LNCaP clone FGC (cell line): ENCODE measurements at regions not wholly inside any gene's neighbourhood (a gene's known extent, or its start where the extent isn't known, plus 50 kb on each side); places are given as distances from the start of the nearest gene placed in this dataset.
A peak's percentile ranks its signal among the peaks of the same experiment; 100 is the strongest.

ENCODE experiments used
- DNase-seq: peaks from one replicate; pipeline ENCODE4 v3.0.0-alpha.2; 2011; ENCODE audit warnings: low read depth
- H3K4me3 ChIP-seq: 2 replicates; pipeline ENCODE4 v1.5.1; 2011; ENCODE audit warnings: mild to moderate bottlenecking, low read depth, low read length, control low read depth
- TF ChIP-seq, protein P1 (sequence below): IDR thresholded peaks from 2 replicates; pipeline ENCODE4 v1.5.1; 2012; ENCODE audit warnings: mild to moderate bottlenecking; ENCODE audit not compliant: control insufficient read depth, insufficient read depth; ENCODE audit errors: extremely low read depth

- DNase-seq, result no peak
- TF ChIP-seq, protein P1, sequence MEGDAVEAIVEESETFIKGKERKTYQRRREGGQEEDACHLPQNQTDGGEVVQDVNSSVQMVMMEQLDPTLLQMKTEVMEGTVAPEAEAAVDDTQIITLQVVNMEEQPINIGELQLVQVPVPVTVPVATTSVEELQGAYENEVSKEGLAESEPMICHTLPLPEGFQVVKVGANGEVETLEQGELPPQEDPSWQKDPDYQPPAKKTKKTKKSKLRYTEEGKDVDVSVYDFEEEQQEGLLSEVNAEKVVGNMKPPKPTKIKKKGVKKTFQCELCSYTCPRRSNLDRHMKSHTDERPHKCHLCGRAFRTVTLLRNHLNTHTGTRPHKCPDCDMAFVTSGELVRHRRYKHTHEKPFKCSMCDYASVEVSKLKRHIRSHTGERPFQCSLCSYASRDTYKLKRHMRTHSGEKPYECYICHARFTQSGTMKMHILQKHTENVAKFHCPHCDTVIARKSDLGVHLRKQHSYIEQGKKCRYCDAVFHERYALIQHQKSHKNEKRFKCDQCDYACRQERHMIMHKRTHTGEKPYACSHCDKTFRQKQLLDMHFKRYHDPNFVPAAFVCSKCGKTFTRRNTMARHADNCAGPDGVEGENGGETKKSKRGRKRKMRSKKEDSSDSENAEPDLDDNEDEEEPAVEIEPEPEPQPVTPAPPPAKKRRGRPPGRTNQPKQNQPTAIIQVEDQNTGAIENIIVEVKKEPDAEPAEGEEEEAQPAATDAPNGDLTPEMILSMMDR, result no peak
These were observed 286.8 kb downstream of the AEBP2 start for GRCh38 chr12:19726122-19726521.

DNA sequence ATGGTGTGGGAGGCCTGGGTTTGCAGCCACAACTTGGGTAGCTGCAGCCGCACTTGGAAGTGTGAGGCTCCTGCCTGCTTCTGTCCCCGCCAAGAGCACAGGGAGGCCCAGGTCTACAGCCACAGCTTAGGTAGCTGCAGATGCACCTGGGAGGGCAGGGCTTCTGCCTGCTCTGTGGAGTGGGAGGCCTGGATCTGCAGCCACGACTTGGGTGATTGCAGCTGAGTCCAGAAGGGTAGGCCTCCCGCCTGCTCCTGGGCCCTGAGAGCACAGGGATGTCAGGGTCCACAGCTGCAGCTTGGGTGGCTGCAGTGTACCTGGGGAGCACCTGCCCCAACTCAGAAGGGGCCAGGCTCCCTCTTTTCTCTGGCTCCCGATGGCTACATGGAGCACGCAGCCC lies 287.3 kb downstream of the AEBP2 start:
- DNase-seq, result no peak
- no peak overlapping the region for H3K4me3 ChIP-seq
- TF ChIP-seq, protein P1, result no peak

More at GRCh38 chr12:19726122-19726521, 286.8 kb downstream of the AEBP2 start:
- no peak overlapping the region for H3K4me3 ChIP-seq

DNA sequence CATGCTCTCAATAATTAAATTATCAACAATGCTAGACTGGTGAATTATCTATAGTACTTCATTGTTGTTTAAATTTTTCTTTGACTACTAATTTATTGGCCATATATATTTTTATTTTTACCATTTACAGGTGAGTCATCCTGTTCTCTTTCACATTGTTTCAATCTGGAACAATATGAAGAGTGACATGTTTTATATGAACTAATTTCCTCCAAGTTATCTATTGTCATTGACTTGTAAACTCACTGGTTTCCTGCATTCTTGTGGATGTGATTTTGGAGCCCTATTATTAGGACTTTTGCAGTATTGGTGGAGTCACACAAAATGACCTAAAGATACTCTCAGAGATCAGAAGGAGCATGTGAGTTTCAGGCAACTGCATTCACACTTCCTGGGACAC lies 297.7 kb downstream of the AEBP2 start:
- TF ChIP-seq, protein P1, result no peak
- no peak for DNase-seq
- H3K4me3 ChIP-seq, result no peak overlapping the region

GRCh38 chr12:19739195-19739776 lies 300.0 kb downstream of the AEBP2 start:
- peak; percentile 42 for DNase-seq
- no peak overlapping the region for H3K4me3 ChIP-seq
- TF ChIP-seq, protein P1, result peak; percentile 50

DNA sequence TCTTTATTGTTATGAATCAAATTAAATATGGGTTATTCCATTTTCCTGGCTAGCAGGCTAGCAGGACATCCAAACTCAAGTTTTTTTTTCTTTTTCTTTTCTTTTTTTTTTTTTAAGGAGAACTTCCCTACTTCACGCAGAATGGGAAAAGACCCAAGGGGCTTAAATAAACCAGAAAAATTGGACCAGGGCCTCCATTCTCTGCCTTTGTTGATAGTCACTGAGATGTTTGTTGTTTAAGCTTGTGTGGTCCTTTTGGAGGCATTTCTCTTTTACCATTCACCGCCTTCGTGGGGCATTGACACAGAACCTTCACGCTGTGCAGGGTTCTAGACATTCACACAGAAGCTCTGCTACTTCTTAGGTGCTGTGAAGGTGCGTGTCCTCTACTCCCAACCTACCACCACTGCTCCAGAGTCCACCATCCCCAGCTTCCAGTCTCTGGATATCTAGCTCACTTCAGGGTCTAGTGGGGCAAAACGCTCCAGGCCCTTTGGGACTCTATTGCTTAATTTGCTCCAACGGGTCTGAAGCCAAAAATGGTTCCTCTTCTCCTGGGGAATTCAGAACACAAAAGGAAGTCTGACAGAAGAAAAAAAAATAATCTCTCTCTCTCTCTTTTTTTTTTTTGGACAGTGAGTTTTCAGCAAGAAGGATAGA lies 301.3 kb downstream of the AEBP2 start:
- TF ChIP-seq, protein P1, result no peak
- no peak overlapping the region for H3K4me3 ChIP-seq
- DNase-seq, result no peak

DNA sequence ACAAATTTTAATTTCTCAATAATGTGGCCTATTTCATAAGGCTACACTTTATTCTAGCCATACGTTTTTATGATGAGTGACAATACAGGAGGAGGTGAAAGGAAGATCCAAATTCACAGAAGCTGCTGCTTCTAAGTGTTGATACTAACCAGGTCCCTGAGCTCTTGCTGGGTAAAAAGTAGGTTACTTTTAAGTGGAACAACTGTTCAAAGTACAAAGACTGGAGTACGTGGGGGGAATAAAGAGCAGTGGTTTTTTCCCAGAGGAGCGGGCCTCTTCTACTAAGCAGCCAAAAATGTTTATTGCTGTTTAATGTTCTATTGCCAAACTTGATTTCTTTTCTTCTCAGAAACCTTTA lies 301.8 kb downstream of the AEBP2 start:
- no peak for DNase-seq
- TF ChIP-seq, protein P1, result no peak
- no peak overlapping the region for H3K4me3 ChIP-seq

GRCh38 chr12:19744705-19745218 lies 305.5 kb downstream of the AEBP2 start:
- no peak overlapping the region for H3K4me3 ChIP-seq
- DNase-seq, result peak; percentile 42
- TF ChIP-seq, protein P1, result no peak
